ENCODE measurements at regions not wholly inside any gene's neighbourhood (a gene's known extent, or its start where the extent isn't known, plus 50 kb on each side); places are given as distances from the start of the nearest gene placed in this dataset.

GRCh38 chr6:14999106-14999505, 246.8 kb upstream of the JARID2 start:
- no peak for TF ChIP-seq CTCF (conservative IDR thresholded peaks at IDR 0.05; ENCODE audit: low read length)
- no peak for TF ChIP-seq EZH2phosphoT487 (IDR thresholded peaks at IDR 0.05; ENCODE audit: borderline replicate concordance, low read depth, low read length)
